K562 (cell line): ENCODE measurements at regions not wholly inside any gene's neighbourhood (a gene's known extent, or its start where the extent isn't known, plus 50 kb on each side); places are given as distances from the start of the nearest gene placed in this dataset.

Experiments used
- NR1H2 ChIP-seq: sonication (generic); formaldehyde crosslinking; IDR thresholded peaks from 2 replicates; pipeline ENCODE4 v1.4.0; 2020; ENCODE audit warnings: mild to moderate bottlenecking, missing genetic modification reagents
- PHF8 ChIP-seq: fragments of 200-600 bp; sonication (generic); IDR thresholded peaks from 2 replicates; pipeline ENCODE4 v1.6.1; 2012; ENCODE audit warnings: mixed run types, mild to moderate bottlenecking, inconsistent platforms, low read length, moderate library complexity, borderline replicate concordance
- SAP30 ChIP-seq: fragments of 200-600 bp; sonication (generic); IDR thresholded peaks from 2 replicates; pipeline ENCODE4 v1.6.1; 2012; ENCODE audit warnings: borderline replicate concordance, low read depth, mild to moderate bottlenecking, moderate library complexity, low read length, control low read depth, inconsistent platforms; ENCODE audit not compliant: insufficient read depth, poor library complexity, severe bottlenecking
- ZFP30 ChIP-seq: fragments of 250-450 bp; sonication (Bioruptor Pico); IDR thresholded peaks from 2 replicates; pipeline ENCODE4 v1.8.0; 2022; ENCODE audit warnings: moderate library complexity, mild to moderate bottlenecking, inconsistent platforms, borderline replicate concordance
- ZNF395 ChIP-seq: fragments of 200-800 bp; sonication (Bioruptor generic); IDR thresholded peaks from 2 replicates; pipeline ENCODE4 v1.6.1; 2017; ENCODE audit warnings: missing genetic modification characterization, missing compliant biosample characterization

- TF ChIP-seq ZFP30 (CRISPR knock-in tag) (no peak), SAP30 (no peak), ZNF395 (CRISPR knock-in tag) (no peak), PHF8 (no peak), NR1H2 (no peak)
These were observed 143.0 kb upstream of the ZNF608 start for GRCh38 chr5:124889486-124889825.
